WI38 (cell line): ENCODE measurements at regions not wholly inside any gene's neighbourhood (a gene's known extent, or its start where the extent isn't known, plus 50 kb on each side); places are given as distances from the start of the nearest gene placed in this dataset.
"Not testable (repeated sequence)": the region's sequence is repeated elsewhere in the genome, so short reads cannot be mapped to it uniquely, and the experiment has no call there.

Experiments
- H3K4me3 ChIP-seq: 2 replicates; pipeline ENCODE4 v1.5.1; 2011; ENCODE audit warnings: low read depth, mild to moderate bottlenecking, control low read depth, low read length
- CTCF ChIP-seq: IDR thresholded peaks from 2 replicates; pipeline ENCODE4 v1.5.1; 2012; ENCODE audit warnings: low read depth, mild to moderate bottlenecking, control low read depth, low read length

- TF ChIP-seq CTCF = no peak
- H3K4me3 ChIP-seq = no peak overlapping the region
These were observed 85.2 kb upstream of the ECI2 start for GRCh38 chr6:4220558-4220957.

- not testable (repeated sequence) for H3K4me3 ChIP-seq
These were observed 83.4 kb upstream of the ECI2 start for GRCh38 chr6:4218619-4219317.

- no peak for TF ChIP-seq CTCF
- no peak overlapping the region for H3K4me3 ChIP-seq
These were observed 77.2 kb upstream of the ECI2 start for GRCh38 chr6:4212588-4212987.

GRCh38 chr6:4210629-4211419 is 75.4 kb upstream of the ECI2 start:
- no peak overlapping the region for H3K4me3 ChIP-seq

GRCh38 chr6:4209196-4209595 is 73.8 kb upstream of the ECI2 start:
- no peak overlapping the region for H3K4me3 ChIP-seq
- TF ChIP-seq CTCF = no peak

More at GRCh38 chr6:4210629-4211419, 75.4 kb upstream of the ECI2 start:
- peak; percentile 75 for TF ChIP-seq CTCF

GRCh38 chr6:4208158-4208557 is 72.8 kb upstream of the ECI2 start:
- TF ChIP-seq CTCF = no peak
- H3K4me3 ChIP-seq = no peak overlapping the region

- H3K4me3 ChIP-seq = not testable (repeated sequence)
These were observed 68.5 kb upstream of the ECI2 start for GRCh38 chr6:4203642-4204417.

GRCh38 chr6:4192627-4193026 is 57.3 kb upstream of the ECI2 start:
- no peak overlapping the region for H3K4me3 ChIP-seq
- TF ChIP-seq CTCF = no peak
